Adrenal gland (tissue), 9 donors: ENCODE measurements at regions not wholly inside any gene's neighbourhood (a gene's known extent, or its start where the extent isn't known, plus 50 kb on each side); places are given as distances from the start of the nearest gene placed in this dataset.

Source experiments
- DNase-seq, 7 donors: peaks; one replicate each; pipeline ENCODE4 v3.0.0-alpha.2; 2019 to 2020
- H3K27ac ChIP-seq, 5 donors: fragments of 200-600 bp; sonication (generic) in 4 of 5; 1 replicate in 3 of 5; 2 replicates in 2 of 5; pipeline versions ENCODE4 v1.5.1 to v1.8.0; 2016 to 2020; ENCODE audit warnings: mild to moderate bottlenecking in 1 of 5
- H3K27me3 ChIP-seq: fragments of 200-600 bp; 2 replicates; pipeline ENCODE4 v1.8.0; 2021
- H3K36me3 ChIP-seq, 2 donors: fragments of 200-600 bp; replicated peaks in 1 of 2; 1 replicate in 1 of 2; 2 replicates in 1 of 2; pipeline versions ENCODE4 v1.5.1 to v1.8.0; 2018 to 2022
- H3K4me1 ChIP-seq, 2 donors: fragments of 200-600 bp; replicated peaks in 1 of 2; 1 replicate in 1 of 2; 2 replicates in 1 of 2; pipeline versions ENCODE4 v1.5.1 to v1.8.0; 2018 to 2021
- H3K4me3 ChIP-seq, 4 donors: fragments of 200-600 bp; sonication (generic) in 3 of 4; one replicate each; pipeline ENCODE4 v1.5.1; 2016 to 2018
- H3K9me3 ChIP-seq, 3 donors: fragments of 200-600 bp; sonication (generic) in 1 of 3; replicated peaks in 1 of 3; 1 replicate in 2 of 3; 2 replicates in 1 of 3; pipeline versions ENCODE4 v1.5.1 to v1.8.0; 2016 to 2021
- POLR2A ChIP-seq, 2 donors: fragments of 450-650 bp; IDR thresholded peaks; one replicate each; pipeline ENCODE4 v1.6.1; 2017; ENCODE audit warnings: antibody characterized with exemption in 2 of 2, mild to moderate bottlenecking in 2 of 2, moderate library complexity in 1 of 2
- WGBS, 4 donors: extraction: QIAGEN DNeasy Blood & Tissue Kit in 2 of 4; methylation state at CpG; one replicate each; pipeline versions ENCODE4 v1.1.5 to v1.1.7; 2013 to 2017; 5-methylcytosine and 5-hydroxymethylcytosine counted together
- intact Hi-C, 2 donors: fragments of 100-400 bp; cut with DNase I; formaldehyde crosslinking; loops; one replicate each; pipeline versions ENCODE4 v1.14.1 to v1.15.0; 2022 to 2023
- TF ChIP-seq, protein P1 (sequence below), 6 experiments: fragments of 450-650 bp in 4 of 6; fragments of 200-600 bp in 2 of 6; sonication (generic) in 1 of 6; IDR thresholded peaks; 1 replicate in 5 of 6; 2 replicates in 1 of 6; pipeline versions ENCODE4 v1.5.1 to v1.8.0; 2016 to 2021; ENCODE audit warnings: antibody characterized with exemption in 6 of 6, mild to moderate bottlenecking in 2 of 6, moderate library complexity in 1 of 6
- donor health status: healthy with polysubstance abuse.
- donor health status: Bipolar disorder and iron deficiency.
- donor health status: DM: yes; HTN: yes; CAD: no.
- donor health status: DM: no; HTN: no; CAD: no.
- donor health status: DM: no; HTN: no; CAD: no.

GRCh38 chr5:29547236-29547865 is 1646.1 kb upstream of the CDH6 start:
- Histone ChIP-seq H3K27ac (no peak overlapping the region), H3K4me3 (no peak overlapping the region), H3K4me1 (no peaks in the 10 kb centered on the region), H3K9me3 (no peaks in the 10 kb centered on the region), H3K36me3 (no peaks in the 10 kb centered on the region), H3K27me3 (no peaks in the 10 kb centered on the region)
- WGBS, 4 donors: 49 to 56% (median 54%) methylated on average over 6 of the region's 6 CpGs
- DNase-seq: no peak
- intact Hi-C loops: no loop called here
- TF ChIP-seq POLR2A (IDR thresholded peaks at IDR 0.05): no peak
- TF ChIP-seq, protein P1, sequence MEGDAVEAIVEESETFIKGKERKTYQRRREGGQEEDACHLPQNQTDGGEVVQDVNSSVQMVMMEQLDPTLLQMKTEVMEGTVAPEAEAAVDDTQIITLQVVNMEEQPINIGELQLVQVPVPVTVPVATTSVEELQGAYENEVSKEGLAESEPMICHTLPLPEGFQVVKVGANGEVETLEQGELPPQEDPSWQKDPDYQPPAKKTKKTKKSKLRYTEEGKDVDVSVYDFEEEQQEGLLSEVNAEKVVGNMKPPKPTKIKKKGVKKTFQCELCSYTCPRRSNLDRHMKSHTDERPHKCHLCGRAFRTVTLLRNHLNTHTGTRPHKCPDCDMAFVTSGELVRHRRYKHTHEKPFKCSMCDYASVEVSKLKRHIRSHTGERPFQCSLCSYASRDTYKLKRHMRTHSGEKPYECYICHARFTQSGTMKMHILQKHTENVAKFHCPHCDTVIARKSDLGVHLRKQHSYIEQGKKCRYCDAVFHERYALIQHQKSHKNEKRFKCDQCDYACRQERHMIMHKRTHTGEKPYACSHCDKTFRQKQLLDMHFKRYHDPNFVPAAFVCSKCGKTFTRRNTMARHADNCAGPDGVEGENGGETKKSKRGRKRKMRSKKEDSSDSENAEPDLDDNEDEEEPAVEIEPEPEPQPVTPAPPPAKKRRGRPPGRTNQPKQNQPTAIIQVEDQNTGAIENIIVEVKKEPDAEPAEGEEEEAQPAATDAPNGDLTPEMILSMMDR (IDR thresholded peaks at IDR 0.05): no peak

DNA sequence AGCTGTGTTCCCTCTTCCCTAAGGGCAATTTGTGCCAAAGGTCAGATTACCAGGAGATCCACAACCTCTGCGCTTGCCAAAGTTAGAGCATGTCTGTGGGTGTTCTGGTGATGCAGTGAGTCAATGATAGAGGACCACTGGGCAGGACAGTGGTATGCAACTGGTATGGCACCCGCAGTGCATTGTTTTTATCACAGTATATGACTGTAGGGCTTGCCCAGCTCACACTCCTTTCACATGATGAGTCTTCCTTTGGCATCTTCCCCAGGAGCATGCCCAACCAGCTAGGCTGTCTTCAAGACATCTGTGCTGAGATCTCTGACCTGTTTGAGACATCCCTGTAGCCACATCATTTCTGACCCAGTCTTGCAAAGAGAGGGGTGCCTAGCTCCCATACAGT is 1650.0 kb upstream of the CDH6 start:
- DNase-seq: no peak
- H3K9me3 ChIP-seq: no peaks in the 10 kb centered on the region
- H3K36me3 ChIP-seq: no peaks in the 10 kb centered on the region
- H3K27me3 ChIP-seq: no peaks in the 10 kb centered on the region
- WGBS, 4 donors: 66 to 88% (median 84%) methylated on average over 2 of the region's 2 CpGs
- intact Hi-C loops: no loop called here
- no peaks in the 10 kb centered on the region for H3K4me1 ChIP-seq
- TF ChIP-seq POLR2A (IDR thresholded peaks at IDR 0.05): no peak
- TF ChIP-seq, protein P1 (IDR thresholded peaks at IDR 0.05): no peak
- H3K4me3 ChIP-seq: no peak overlapping the region
- no peak overlapping the region for H3K27ac ChIP-seq

GRCh38 chr5:29524227-29524626 is 1669.3 kb upstream of the CDH6 start:
- Histone ChIP-seq H3K4me3 (no peak overlapping the region), H3K4me1 (no peaks in the 10 kb centered on the region), H3K27ac (no peak overlapping the region), H3K27me3 (no peaks in the 10 kb centered on the region), H3K9me3 (no peaks in the 10 kb centered on the region), H3K36me3 (no peaks in the 10 kb centered on the region)
- intact Hi-C loops: no loop called here
- no peak for DNase-seq
- WGBS, 4 donors: 43 to 54% (median 50%) methylated on average over 2 of the region's 2 CpGs
- TF ChIP-seq, protein P1 (IDR thresholded peaks at IDR 0.05): no peak
- no peak for TF ChIP-seq POLR2A (IDR thresholded peaks at IDR 0.05)

DNA sequence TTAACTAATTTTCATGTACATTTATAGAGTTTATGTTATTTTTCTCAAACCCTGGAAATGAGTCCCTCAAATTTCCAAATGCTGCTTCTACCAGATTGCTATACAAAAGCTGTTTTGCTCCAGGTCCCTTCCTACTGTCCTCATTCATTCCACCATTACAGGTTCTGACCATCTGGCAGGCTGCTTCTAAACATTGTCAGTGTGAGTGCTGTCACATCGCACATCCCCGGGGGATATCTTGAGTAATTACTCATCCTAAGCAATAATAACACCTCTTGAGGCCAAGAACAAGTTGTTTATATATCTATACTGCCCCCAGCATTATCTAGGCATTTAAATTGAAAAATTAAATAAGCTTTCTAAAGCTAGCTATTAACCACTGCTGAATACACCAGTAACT is 1675.3 kb upstream of the CDH6 start:
- no peak for DNase-seq
- Histone ChIP-seq H3K27me3 (no peaks in the 10 kb centered on the region), H3K27ac (no peak overlapping the region), H3K4me1 (no peaks in the 10 kb centered on the region), H3K9me3 (no peaks in the 10 kb centered on the region), H3K4me3 (no peak overlapping the region), H3K36me3 (no peaks in the 10 kb centered on the region)
- TF ChIP-seq, protein P1 (IDR thresholded peaks at IDR 0.05): no peak
- TF ChIP-seq POLR2A (IDR thresholded peaks at IDR 0.05): no peak
- intact Hi-C loops: no loop called here
- 54 to 75% (median 60%) methylated on average over 2 of the region's 2 CpGs for WGBS, 4 donors
